NT2/D1 (cell line): ENCODE measurements at regions not wholly inside any gene's neighbourhood (a gene's known extent, or its start where the extent isn't known, plus 50 kb on each side); places are given as distances from the start of the nearest gene placed in this dataset.

Experiments used
- SUZ12 ChIP-seq: IDR thresholded peaks from 2 replicates; pipeline ENCODE4 v1.6.1; 2011; ENCODE audit not compliant: insufficient read length, insufficient read depth; ENCODE audit errors: extremely low read depth
- YY1 ChIP-seq: IDR thresholded peaks from 2 replicates; pipeline ENCODE4 v1.6.1; 2011; ENCODE audit not compliant: insufficient read length, insufficient read depth
- ZNF274 ChIP-seq: IDR thresholded peaks from 2 replicates; pipeline ENCODE4 v1.6.1; 2011; ENCODE audit warnings: mild to moderate bottlenecking, low read depth, low read length

DNA sequence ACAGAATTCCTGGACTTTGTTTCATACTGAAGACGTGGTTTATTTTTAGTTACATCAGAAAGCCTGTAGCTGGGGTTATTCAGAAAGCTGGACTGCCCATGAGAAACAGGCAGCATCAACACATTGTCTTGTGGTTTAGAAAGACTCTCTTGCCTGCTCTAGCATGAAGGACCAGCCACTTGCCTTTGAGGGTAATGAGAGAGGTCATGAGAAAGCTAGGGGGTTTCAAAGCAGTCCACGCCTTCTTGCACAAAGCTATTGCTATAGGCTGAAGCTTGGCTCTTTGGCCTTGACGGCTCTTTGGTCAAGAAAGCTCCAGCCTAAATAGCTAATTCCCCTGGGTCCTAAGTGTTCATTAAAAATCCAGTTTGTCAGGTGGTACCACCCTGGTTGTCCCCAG, 208.1 kb downstream of the PRDM2 start:
- TF ChIP-seq YY1: no peak
- TF ChIP-seq SUZ12: no peak
- TF ChIP-seq ZNF274: no peak
